HG03354 (cell line): ENCODE measurements at regions not wholly inside any gene's neighbourhood (a gene's known extent, or its start where the extent isn't known, plus 50 kb on each side); places are given as distances from the start of the nearest gene placed in this dataset.

Experiments
- ATAC-seq: cut with Tn5 transposase; IDR thresholded peaks from one replicate; pipeline ENCODE4 v1.9.1; 2021; ENCODE audit warnings: mild to moderate bottlenecking; ENCODE audit not compliant: unreplicated experiment, poor library complexity, severe bottlenecking

- no peak for ATAC-seq
These were observed 208.7 kb upstream of the NCAM1 start for GRCh38 chr11:112752563-112752962.

GRCh38 chr11:112753706-112754105, 207.5 kb upstream of the NCAM1 start:
- no peak for ATAC-seq

- ATAC-seq, result no peak
These were observed 201.8 kb upstream of the NCAM1 start for GRCh38 chr11:112759418-112759817.

GRCh38 chr11:112760396-112761059, 200.7 kb upstream of the NCAM1 start:
- no peak for ATAC-seq

GRCh38 chr11:112761911-112762706, 199.1 kb upstream of the NCAM1 start:
- no peak for ATAC-seq

- ATAC-seq, result no peak
These were observed 198.5 kb upstream of the NCAM1 start for GRCh38 chr11:112762707-112763090.

- ATAC-seq, result no peak
These were observed 195.9 kb upstream of the NCAM1 start for GRCh38 chr11:112765337-112765736.

GRCh38 chr11:112769170-112769569, 192.1 kb upstream of the NCAM1 start:
- no peak for ATAC-seq

- ATAC-seq, result no peak
These were observed 191.6 kb upstream of the NCAM1 start for GRCh38 chr11:112769584-112769983.

GRCh38 chr11:112770033-112770432, 191.2 kb upstream of the NCAM1 start:
- no peak for ATAC-seq

- no peak for ATAC-seq
These were observed 190.7 kb upstream of the NCAM1 start for GRCh38 chr11:112770487-112770886.

GRCh38 chr11:112771851-112772250, 189.4 kb upstream of the NCAM1 start:
- no peak for ATAC-seq

- no peak for ATAC-seq
These were observed 188.0 kb upstream of the NCAM1 start for GRCh38 chr11:112773264-112773663.

- ATAC-seq, result no peak
These were observed 184.4 kb upstream of the NCAM1 start for GRCh38 chr11:112776834-112777233.

GRCh38 chr11:112777283-112777751, 183.9 kb upstream of the NCAM1 start:
- ATAC-seq, result no peak

- no peak for ATAC-seq
These were observed 182.9 kb upstream of the NCAM1 start for GRCh38 chr11:112778091-112778876.

GRCh38 chr11:112778877-112779266, 182.3 kb upstream of the NCAM1 start:
- ATAC-seq, result no peak

- ATAC-seq, result no peak
These were observed 180.7 kb upstream of the NCAM1 start for GRCh38 chr11:112780351-112781087.

- no peak for ATAC-seq
These were observed 177.3 kb upstream of the NCAM1 start for GRCh38 chr11:112783945-112784322.
